Fibroblast of pulmonary artery (primary cell): ENCODE measurements at regions not wholly inside any gene's neighbourhood (a gene's known extent, or its start where the extent isn't known, plus 50 kb on each side); places are given as distances from the start of the nearest gene placed in this dataset.

Experiments
- DNase-seq: peaks from one replicate; pipeline ENCODE4 v3.0.0-alpha.2; 2010; ENCODE audit warnings: low read depth
- H3K4me3 ChIP-seq: replicated peaks from 2 replicates; pipeline ENCODE4 v1.5.1; 2011; ENCODE audit warnings: low read depth, mild to moderate bottlenecking, control low read depth, low read length, moderate library complexity
- TF ChIP-seq, protein P1 (sequence below): IDR thresholded peaks from 2 replicates; pipeline ENCODE4 v1.5.1; 2011; ENCODE audit warnings: mild to moderate bottlenecking, control low read depth, low read length, inconsistent platforms; ENCODE audit errors: missing control alignments

DNA sequence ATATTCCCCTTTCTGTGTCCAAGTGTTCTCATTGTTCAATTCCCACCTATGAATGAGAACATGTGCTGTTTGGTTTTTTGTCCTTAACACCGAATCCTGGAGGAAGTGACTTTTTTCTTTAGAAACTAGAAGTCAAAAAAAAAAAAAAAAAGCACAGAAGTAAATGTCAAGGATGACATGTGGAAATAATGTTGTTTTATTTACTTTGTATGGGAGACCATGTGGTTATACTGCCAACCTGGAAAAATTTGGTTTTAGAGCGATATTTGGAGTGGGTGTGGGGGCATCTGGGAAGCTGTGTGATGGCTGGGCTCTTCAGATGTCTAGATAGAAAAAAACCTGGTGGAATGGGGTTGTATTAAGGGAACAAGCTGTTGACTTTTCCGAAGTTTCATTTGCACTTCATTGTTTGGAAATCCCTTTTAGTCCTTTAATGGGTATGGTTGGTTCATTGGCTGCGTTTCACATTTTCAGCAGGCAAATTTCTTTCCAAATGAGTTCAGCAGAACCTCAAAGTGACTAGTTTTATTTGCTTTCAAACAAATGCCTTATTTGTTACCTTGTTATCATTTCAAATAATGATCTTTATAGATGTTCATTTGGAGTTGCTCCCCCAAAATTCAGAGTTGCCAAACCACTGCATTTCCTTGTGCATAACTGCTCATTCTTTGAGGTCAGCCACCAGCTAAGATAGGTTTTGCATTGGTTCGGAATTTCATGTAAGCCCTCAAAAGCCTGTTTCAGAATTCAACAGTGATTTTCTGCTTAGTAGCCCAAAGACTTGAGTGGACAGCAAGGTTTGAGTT, 508.2 kb downstream of the METTL15 start:
- TF ChIP-seq, protein P1, sequence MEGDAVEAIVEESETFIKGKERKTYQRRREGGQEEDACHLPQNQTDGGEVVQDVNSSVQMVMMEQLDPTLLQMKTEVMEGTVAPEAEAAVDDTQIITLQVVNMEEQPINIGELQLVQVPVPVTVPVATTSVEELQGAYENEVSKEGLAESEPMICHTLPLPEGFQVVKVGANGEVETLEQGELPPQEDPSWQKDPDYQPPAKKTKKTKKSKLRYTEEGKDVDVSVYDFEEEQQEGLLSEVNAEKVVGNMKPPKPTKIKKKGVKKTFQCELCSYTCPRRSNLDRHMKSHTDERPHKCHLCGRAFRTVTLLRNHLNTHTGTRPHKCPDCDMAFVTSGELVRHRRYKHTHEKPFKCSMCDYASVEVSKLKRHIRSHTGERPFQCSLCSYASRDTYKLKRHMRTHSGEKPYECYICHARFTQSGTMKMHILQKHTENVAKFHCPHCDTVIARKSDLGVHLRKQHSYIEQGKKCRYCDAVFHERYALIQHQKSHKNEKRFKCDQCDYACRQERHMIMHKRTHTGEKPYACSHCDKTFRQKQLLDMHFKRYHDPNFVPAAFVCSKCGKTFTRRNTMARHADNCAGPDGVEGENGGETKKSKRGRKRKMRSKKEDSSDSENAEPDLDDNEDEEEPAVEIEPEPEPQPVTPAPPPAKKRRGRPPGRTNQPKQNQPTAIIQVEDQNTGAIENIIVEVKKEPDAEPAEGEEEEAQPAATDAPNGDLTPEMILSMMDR: no peak
- no peak overlapping the region for H3K4me3 ChIP-seq
- DNase-seq: no peak

- peak; percentile 8 for DNase-seq
- TF ChIP-seq, protein P1: no peak
- H3K4me3 ChIP-seq: no peak overlapping the region
Measured at GRCh38 chr11:28615542-28615941, 507.4 kb downstream of the METTL15 start.

DNA sequence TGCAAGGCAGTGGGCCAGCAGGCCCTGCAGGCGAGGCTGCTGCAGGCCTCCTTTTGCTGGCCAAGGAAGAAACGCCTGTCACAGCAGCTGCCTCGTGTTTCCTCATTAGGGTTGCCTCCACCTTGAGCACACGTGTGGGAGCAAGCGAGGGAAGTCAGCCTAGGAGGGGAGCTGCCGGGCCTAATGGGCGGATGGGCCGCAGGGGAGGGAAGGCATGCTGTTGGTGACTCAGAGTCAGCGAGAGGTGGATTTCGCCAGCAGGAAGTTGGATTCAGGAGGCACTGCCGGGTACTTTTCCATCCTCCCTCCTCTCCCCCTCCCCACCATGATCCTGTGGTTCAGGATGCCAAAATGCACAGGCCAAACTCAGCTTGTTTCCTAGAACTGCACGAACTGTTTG, 498.7 kb downstream of the METTL15 start:
- DNase-seq: peak; percentile 54
- H3K4me3 ChIP-seq: no peak overlapping the region
- TF ChIP-seq, protein P1: no peak

GRCh38 chr11:28599656-28600055, 491.5 kb downstream of the METTL15 start:
- TF ChIP-seq, protein P1: no peak
- H3K4me3 ChIP-seq: no peak overlapping the region
- DNase-seq: no peak

- TF ChIP-seq, protein P1: no peak
- no peak for DNase-seq
- no peak overlapping the region for H3K4me3 ChIP-seq
Measured at GRCh38 chr11:28598531-28598930, 490.3 kb downstream of the METTL15 start.

DNA sequence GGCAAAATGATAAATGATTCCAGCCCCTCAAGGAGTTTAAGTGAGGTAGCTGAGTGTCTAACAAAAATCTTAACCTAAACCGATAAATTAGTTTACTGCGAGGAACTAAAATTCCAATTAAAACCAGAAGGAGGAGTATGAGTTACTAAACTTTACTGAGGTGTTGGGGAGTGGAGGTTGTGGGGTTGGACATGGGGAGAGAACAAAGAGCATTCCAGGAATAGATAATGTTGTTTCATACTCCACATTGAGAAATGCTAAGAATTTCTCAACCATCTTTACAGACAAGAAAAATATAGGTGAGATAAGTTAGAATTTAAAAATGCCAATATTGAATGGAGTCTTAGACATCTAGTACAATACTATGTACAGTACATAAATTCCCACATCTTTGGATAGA, 488.6 kb downstream of the METTL15 start:
- peak; percentile 39 for DNase-seq
- TF ChIP-seq, protein P1: no peak
- no peak overlapping the region for H3K4me3 ChIP-seq

GRCh38 chr11:28592141-28592540, 484.0 kb downstream of the METTL15 start:
- H3K4me3 ChIP-seq: no peak overlapping the region
- TF ChIP-seq, protein P1: no peak
- DNase-seq: no peak
